NCI-H748 (cell line): ENCODE measurements at regions not wholly inside any gene's neighbourhood (a gene's known extent, or its start where the extent isn't known, plus 50 kb on each side); places are given as distances from the start of the nearest gene placed in this dataset.
"Not testable (repeated sequence)": the region's sequence is repeated elsewhere in the genome, so short reads cannot be mapped to it uniquely, and the experiment has no call there.

Experiments used
- DNase-seq: peaks from one replicate; lab custom pipeline; 2025; ENCODE audit not compliant: unreplicated experiment; lab: John Stamatoyannopoulos, UW

GRCh38 chr10:48102410-48103146, 103.0 kb upstream of the FAM25C start:
- DNase-seq, result peak; percentile 14

- DNase-seq, result not testable (repeated sequence)
Observed at GRCh38 chr10:48098854-48099253, 99.3 kb upstream of the FAM25C start.

- DNase-seq, result not testable (repeated sequence)
Observed at GRCh38 chr10:48090706-48091105, 91.1 kb upstream of the FAM25C start.

- not testable (repeated sequence) for DNase-seq
Observed at GRCh38 chr10:48088087-48088486, 88.5 kb upstream of the FAM25C start.

- DNase-seq, result not testable (repeated sequence)
Observed at GRCh38 chr10:48084446-48084845, 84.9 kb upstream of the FAM25C start.

- not testable (repeated sequence) for DNase-seq
Observed at GRCh38 chr10:48071228-48071627, 71.6 kb upstream of the FAM25C start.

- DNase-seq, result not testable (repeated sequence)
Observed at GRCh38 chr10:48063944-48064625, 64.5 kb upstream of the FAM25C start.

GRCh38 chr10:48055395-48055794, 55.8 kb upstream of the FAM25C start:
- DNase-seq, result not testable (repeated sequence)
